ENCODE measurements at regions not wholly inside any gene's neighbourhood (a gene's known extent, or its start where the extent isn't known, plus 50 kb on each side); places are given as distances from the start of the nearest gene placed in this dataset.

GRCh38 chr6:87897663-87898062 is 150.0 kb upstream of the SPACA1 start:
- TF ChIP-seq CTCF (optimal IDR thresholded peaks at IDR 0.05 in 1 of 3, IDR thresholded peaks at IDR 0.05 in 1 of 3, conservative IDR thresholded peaks at IDR 0.05 in 1 of 3; ENCODE audit: extremely low read depth in 1 of 3, insufficient read depth in 2 of 3, low read length in 3 of 3), result no peak
- no peak for TF ChIP-seq EZH2 (IDR thresholded peaks at IDR 0.05; ENCODE audit: low read length)
